GM19324 (cell line): ENCODE measurements at regions not wholly inside any gene's neighbourhood (a gene's known extent, or its start where the extent isn't known, plus 50 kb on each side); places are given as distances from the start of the nearest gene placed in this dataset.

ENCODE experiments used
- ATAC-seq: cut with Tn5 transposase; IDR thresholded peaks from one replicate; pipeline ENCODE4 v1.9.1; 2021; ENCODE audit warnings: mild to moderate bottlenecking, moderate library complexity; ENCODE audit not compliant: unreplicated experiment, low FRiP score

DNA sequence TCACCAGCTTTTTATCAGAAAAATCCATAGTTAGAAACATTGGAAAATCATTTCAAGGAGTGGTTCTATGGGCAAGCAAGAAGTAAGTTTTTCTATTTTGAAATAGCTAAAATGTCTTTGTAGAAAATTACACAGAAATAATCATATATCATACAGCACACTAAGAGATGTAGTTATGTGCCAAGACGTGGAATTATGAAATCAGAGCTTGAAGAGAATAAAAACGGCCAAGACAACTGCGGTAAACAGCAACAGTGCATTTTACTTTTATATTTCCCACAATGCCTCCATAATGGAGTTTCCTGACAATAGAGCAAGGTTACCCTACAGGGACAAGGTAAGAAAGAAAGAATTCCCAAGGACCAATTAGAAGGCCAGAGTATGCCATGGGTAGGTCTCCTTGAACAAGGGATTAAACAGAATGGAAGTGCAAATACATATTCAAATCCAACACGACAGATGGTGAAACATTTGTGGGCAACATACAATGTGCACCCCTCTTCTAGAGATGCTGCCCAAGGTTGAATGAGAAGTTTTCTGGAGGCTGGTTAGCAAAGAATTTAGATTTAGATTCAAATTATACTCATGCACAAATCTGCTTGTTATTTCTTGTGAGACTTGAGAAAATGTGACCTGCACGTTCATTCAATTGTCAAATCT, 76.1 kb upstream of the BTG1 start:
- no peak for ATAC-seq

DNA sequence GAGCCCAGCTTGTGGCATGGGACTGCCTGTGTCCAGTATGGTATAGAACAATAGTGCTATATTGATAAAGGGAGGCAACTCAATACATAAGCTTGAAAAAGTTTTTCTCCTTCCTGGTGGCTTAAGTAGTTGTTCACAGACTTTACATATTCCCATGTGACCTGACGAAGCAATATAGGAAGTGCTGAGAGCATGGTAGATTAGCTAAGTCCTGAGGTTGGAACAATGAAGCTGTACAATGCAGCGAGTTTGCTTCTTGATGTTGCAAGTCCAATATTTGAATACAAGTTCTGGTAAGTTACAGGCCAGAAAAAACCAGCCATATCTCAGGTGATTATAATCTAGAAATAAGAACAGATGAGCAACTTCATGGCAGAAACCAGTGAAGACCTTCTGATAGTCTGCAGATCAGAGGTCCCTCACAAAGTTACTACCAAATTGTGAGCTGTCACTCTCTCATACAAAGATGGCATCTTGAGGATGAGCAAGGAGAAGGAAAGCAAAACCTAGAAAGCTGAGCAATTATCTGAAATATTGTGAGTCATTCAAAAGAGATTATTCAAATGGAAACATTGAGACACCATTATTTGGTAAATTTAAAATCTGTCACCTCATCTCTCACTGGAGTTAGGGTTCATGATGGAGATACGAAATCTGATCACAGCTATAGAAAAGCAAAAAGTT, 72.9 kb upstream of the BTG1 start:
- no peak for ATAC-seq

DNA sequence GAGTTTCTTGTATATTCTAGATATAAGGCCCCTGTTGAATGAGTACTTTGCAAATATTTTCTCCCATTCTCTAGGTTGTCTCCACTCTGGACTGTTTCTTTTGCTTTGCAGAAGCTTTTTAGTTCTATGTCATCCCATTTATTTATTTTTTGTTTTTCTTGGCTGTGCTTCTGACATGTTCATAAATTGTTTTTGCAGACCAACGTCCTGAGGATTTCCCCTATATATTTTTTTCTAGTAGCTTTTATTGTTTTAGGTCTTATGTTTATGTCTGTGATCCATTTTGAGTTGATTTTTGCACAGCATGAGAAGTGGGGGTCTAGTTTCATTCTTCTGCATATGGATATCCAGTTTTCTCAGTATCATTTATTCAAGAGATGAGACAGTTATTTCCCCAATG, 70.4 kb upstream of the BTG1 start:
- no peak for ATAC-seq

DNA sequence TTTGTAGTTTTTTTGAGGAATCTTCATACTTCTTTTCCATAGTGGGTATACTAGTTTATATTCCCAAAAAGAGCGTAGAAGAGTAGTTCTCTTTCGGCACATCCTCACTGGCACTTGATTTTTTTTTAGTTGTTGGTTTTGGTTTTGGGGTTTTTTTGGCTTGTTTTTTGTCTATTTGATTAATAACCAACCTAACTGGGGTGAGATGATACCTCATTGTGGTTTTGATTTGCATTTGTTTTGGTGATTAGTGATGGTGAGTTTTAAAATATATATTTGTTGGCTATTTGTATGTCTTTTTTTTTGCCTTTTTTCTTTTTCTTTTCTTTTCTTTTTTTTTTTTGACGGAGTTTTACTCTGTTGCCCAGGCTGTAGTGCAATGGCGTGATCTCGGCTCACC, 69.7 kb upstream of the BTG1 start:
- ATAC-seq = no peak

DNA sequence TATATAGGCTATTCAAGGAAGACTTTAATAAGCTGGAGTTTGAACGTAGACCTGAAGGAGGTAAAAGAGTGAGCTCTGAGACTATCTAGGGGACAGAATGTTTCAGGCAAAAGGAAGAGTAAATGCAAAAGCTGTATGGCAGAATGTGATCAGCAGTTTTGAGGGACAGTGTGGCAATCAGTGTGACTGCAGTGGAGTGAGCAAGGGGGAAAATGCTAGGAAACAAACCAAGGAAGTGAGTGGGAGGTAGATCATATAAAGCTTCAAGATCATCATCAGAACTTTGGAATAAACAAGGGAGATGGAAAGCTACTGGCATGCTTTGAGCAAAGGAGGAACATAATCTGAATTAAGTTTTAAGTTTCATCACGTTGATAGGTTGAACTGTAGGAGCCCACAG, 67.5 kb upstream of the BTG1 start:
- no peak for ATAC-seq

DNA sequence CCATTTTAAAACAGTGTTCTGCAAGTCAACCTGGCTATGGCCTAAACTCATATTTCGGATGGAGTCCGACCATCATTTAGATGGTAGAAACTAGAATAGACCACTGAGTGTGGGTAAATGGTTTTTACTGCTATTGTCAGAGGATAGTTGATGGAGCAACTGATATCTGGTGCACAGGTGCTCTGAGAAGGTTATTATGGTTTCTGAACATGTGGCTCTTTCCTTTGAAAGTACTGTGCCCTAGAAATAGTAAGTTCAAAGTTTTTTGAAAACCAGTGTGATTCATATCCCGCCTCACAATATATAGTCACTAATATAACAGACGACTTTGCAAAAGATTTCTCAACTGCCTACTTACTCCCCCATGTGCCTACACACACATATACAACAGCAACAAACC, 64.4 kb upstream of the BTG1 start:
- ATAC-seq = no peak

DNA sequence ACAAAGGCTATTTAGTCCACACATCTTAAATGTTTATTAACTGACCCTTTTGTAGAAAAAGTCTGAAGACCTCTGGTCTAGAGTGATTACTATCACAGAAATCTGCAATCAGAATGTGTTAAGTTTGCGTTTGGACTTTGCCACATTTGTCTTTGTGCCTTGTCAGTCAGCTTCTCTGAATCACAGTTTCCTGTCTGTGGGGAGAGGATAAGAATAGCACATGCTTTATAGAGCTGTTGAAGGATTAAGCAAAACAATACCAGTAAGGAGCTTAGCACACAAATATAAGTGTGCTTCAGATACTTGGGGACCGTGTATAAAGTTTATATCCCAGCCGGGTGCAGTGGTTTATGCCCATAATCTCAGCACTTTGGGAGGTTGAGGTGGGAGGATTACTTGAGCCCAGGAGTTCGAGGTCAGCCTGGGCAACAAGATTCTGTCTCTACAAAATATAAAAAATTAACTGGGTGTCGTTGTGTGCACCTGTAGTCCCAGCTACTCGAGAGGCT, 63.0 kb upstream of the BTG1 start:
- ATAC-seq = no peak

DNA sequence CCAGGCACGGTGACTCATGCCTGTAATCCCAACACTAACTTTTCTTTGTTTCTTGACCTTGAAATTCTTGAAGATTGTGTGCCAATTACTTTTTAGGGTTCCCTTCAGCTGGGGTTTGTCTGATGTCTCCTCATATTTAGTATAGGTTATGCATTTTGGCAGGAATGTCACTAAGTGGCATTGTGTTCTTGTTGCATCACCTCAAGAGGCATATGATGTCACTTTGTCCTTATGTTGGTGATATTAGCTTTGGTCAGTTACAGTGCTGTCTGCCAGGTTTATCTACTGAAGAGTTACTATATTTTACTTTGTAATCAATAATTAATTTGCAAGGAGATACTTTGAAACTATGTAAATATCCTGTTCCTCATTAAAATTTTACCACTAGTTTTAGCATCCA, 61.0 kb upstream of the BTG1 start:
- no peak for ATAC-seq

DNA sequence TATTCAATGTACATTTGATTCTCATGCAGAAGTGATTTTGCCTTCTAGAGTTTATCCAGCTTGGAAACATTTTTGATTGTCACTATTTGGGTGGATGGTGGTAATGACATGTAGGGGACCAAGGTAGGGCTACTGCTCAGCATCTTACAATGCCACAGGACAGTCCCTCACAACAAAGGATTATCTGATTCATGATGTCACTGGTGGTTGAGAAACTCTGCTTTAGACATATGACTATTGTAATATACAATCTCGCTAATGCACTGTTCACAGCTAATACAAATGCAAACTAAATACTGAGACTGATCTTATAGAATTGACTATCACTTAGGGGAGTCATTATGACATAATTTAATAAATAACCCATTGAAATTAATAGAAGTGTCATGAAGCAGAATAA, 60.4 kb upstream of the BTG1 start:
- ATAC-seq = no peak

DNA sequence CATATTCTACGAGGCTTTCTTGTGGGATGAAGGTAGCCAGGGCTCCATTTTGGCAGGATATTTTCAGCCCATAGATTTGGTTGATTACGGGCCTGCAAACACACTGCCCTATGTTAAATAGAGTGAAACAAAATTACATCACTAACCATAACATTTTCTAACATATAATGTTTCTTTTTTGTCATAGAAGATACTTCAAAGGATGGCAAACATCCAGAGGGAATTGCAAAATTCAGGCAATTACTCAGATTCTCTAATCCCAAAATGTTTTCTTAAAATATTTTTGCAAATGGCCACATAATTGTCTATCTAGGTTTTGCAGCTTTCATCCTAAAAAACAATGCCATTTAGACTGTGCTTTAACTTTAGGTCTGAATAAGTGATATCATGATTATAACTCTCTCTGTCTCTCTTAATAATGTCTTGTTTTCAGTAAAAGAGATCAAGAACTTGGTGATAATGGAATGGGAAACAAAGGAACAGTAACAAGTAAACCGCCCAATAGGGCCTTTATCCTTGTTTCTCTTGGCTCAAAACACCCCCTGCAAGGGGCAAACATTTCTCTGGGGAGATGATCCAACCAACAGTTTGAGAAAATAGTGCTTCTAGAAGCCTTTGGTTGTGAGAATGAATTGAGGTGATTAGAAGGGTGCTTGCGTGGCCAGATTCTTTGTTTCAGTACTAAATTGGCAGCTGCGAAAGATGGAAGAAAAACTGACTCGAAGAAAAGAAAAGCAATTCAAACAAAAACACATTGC, 54.4 kb upstream of the BTG1 start:
- no peak for ATAC-seq

DNA sequence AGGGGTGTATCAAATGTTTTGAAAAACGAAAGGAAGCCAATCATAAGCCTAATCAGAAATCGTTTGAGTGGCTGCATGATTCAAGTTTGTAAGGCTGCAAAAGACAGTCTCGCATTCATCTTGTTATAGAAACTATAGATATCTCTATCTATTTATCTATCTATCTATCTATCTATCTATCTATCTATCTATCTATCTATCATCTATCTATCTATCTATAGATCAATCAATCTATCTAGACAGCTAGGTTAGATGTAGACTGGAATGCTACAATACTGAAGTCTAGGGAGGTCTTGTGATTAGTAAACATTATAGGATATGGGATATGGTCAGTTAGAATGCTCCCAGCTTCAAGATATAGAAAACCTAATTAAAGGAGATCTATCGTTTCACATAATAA, 52.2 kb upstream of the BTG1 start:
- no peak for ATAC-seq

DNA sequence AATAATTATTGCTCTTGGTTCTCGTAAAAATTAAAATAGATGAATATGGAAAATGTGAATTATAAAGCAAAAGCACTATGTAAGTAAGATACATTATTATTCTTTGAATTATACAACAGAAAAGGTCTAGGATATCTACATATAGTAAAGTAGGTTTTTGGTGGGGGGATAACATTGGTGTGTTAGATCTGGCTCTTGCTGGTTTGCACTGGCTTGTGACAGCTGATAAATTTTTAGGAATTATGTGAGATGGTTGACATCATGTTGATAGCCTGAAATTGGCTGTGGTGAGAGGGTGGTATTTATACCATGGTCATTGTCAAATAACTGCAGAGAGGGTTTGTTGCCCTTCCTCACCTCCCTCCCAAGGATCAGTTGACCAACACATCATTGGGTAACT, 50.7 kb upstream of the BTG1 start:
- no peak for ATAC-seq
